Trophoblast cell (in vitro differentiated cells and primary cell): ENCODE measurements at regions not wholly inside any gene's neighbourhood (a gene's known extent, or its start where the extent isn't known, plus 50 kb on each side); places are given as distances from the start of the nearest gene placed in this dataset.

ENCODE experiments used
- DNase-seq, 2 donors: peaks; one replicate each; pipeline ENCODE4 v3.0.0-alpha.2; 2016
- H2AFZ ChIP-seq: 2 replicates; pipeline ENCODE4 v1.6.1; 2013; ENCODE audit warnings: low read length, moderate library complexity, mild to moderate bottlenecking; ENCODE audit not compliant: insufficient read depth, poor library complexity
- H2AK5ac ChIP-seq: 2 replicates; pipeline ENCODE4 v1.6.1; 2013; ENCODE audit warnings: mild to moderate bottlenecking, low read length
- H2BK120ac ChIP-seq: 2 replicates; pipeline ENCODE4 v1.6.1; 2013; ENCODE audit warnings: low read length, mild to moderate bottlenecking, moderate library complexity; ENCODE audit not compliant: insufficient read depth, poor library complexity
- H2BK12ac ChIP-seq: 2 replicates; pipeline ENCODE4 v1.6.1; 2013; ENCODE audit warnings: mild to moderate bottlenecking, low read length, moderate library complexity
- H2BK5ac ChIP-seq: 2 replicates; pipeline ENCODE4 v1.6.1; 2013; ENCODE audit warnings: low read length, low read depth, moderate library complexity, mild to moderate bottlenecking; ENCODE audit not compliant: poor library complexity
- H3K14ac ChIP-seq: 2 replicates; pipeline ENCODE4 v1.6.1; 2013; ENCODE audit warnings: mild to moderate bottlenecking, low read length
- H3K18ac ChIP-seq: 2 replicates; pipeline ENCODE4 v1.6.1; 2013; ENCODE audit warnings: mild to moderate bottlenecking, low read length
- H3K23ac ChIP-seq: 2 replicates; pipeline ENCODE4 v1.6.1; 2013; ENCODE audit warnings: low read length
- H3K27ac ChIP-seq: 2 replicates; pipeline ENCODE4 v1.5.1; 2013; ENCODE audit warnings: low read depth, mild to moderate bottlenecking, inconsistent platforms, low read length, moderate library complexity
- H3K27me3 ChIP-seq: 2 replicates; pipeline ENCODE4 v1.6.1; 2013; ENCODE audit warnings: inconsistent platforms, mild to moderate bottlenecking, low read length, moderate library complexity; ENCODE audit not compliant: insufficient read depth
- H3K36me3 ChIP-seq, 2 experiments: 1 replicate in 1 of 2; 2 replicates in 1 of 2; pipeline ENCODE4 v1.6.1; 2013; ENCODE audit warnings: low read length in 2 of 2, mild to moderate bottlenecking in 2 of 2, moderate library complexity in 1 of 2; ENCODE audit not compliant: insufficient read depth in 2 of 2, control insufficient read depth in 1 of 2
- H3K4ac ChIP-seq: 2 replicates; pipeline ENCODE4 v1.6.1; 2013; ENCODE audit warnings: low read depth, mild to moderate bottlenecking, low read length, moderate library complexity
- H3K4me1 ChIP-seq, 2 experiments: 1 replicate in 1 of 2; 2 replicates in 1 of 2; pipeline ENCODE4 v1.6.1; 2013; ENCODE audit warnings: low read length in 2 of 2, mild to moderate bottlenecking in 2 of 2, moderate library complexity in 1 of 2; ENCODE audit not compliant: insufficient read depth in 2 of 2, control insufficient read depth in 1 of 2
- H3K4me2 ChIP-seq: 2 replicates; pipeline ENCODE4 v1.6.1; 2013; ENCODE audit warnings: inconsistent platforms, mild to moderate bottlenecking, low read length, moderate library complexity
- H3K4me3 ChIP-seq: 2 replicates; pipeline ENCODE4 v1.5.1; 2013; ENCODE audit warnings: mild to moderate bottlenecking, low read depth, low read length, inconsistent platforms
- H3K79me1 ChIP-seq: one replicate; pipeline ENCODE4 v1.6.1; 2013; ENCODE audit warnings: low read length
- H3K79me2 ChIP-seq: 2 replicates; pipeline ENCODE4 v1.6.1; 2013; ENCODE audit warnings: low read length, mild to moderate bottlenecking; ENCODE audit not compliant: control insufficient read depth, insufficient read depth, poor library complexity
- H3K9ac ChIP-seq: 2 replicates; pipeline ENCODE4 v1.6.1; 2013; ENCODE audit warnings: mild to moderate bottlenecking, low read length
- H3K9me3 ChIP-seq: 2 replicates; pipeline ENCODE4 v1.6.1; 2013; ENCODE audit warnings: low read depth, mild to moderate bottlenecking, control low read depth, inconsistent platforms, low read length; ENCODE audit not compliant: insufficient read depth
- H4K12ac ChIP-seq: 2 replicates; pipeline ENCODE4 v1.6.1; 2013; ENCODE audit warnings: low read depth, mild to moderate bottlenecking, low read length, moderate library complexity
- H4K8ac ChIP-seq: 2 replicates; pipeline ENCODE4 v1.6.1; 2013; ENCODE audit warnings: low read depth, mild to moderate bottlenecking, low read length, moderate library complexity
- H4K91ac ChIP-seq: one replicate; pipeline ENCODE4 v1.6.1; 2013; ENCODE audit warnings: low read depth, mild to moderate bottlenecking, low read length, moderate library complexity
- WGBS: extraction: QIAGEN DNeasy Blood & Tissue Kit; methylation state at CpG from one replicate; pipeline ENCODE4 v1.1.7; 2013; ENCODE audit warnings: missing lambda C conversion rate; ENCODE audit not compliant: insufficient read length, insufficient coverage; ENCODE audit errors: extremely low coverage; 5-methylcytosine and 5-hydroxymethylcytosine counted together

DNA sequence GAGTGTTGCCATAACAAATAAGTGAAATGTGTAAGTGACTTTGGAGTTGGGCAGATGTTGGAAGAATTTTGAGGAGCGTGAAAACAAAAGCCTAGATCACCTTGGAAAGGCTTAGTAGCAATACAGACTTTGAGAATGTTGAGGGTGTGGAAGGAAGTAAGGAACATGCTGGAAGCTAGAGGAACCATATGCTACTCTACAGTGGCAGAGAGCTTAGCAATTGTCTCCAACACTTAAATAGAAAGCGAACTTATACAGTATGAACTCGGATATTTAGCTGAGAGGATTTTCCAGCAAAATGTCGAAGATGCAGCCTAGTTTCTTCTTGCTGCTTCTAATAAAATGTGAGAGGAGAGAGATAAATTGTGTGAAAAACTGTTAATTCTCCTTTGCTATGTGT lies 271.2 kb downstream of the ADRA2A start:
- Histone ChIP-seq H3K4me3 (no peak overlapping the region), H2AK5ac (no peak overlapping the region), H3K14ac (no peak overlapping the region), H2BK5ac (no peak overlapping the region), H3K9me3 (no peaks in the 10 kb centered on the region), H4K91ac (no peak overlapping the region), H3K27me3 (no peaks in the 10 kb centered on the region), H3K27ac (no peak overlapping the region), H2AFZ (no peak overlapping the region), H3K23ac (no peak overlapping the region), H3K9ac (no peak overlapping the region), H3K4ac (no peak overlapping the region), H3K36me3 (no peaks in the 10 kb centered on the region), H3K79me1 (no peaks in the 10 kb centered on the region), H3K18ac (no peak overlapping the region), H4K12ac (no peak overlapping the region), H2BK12ac (no peak overlapping the region), H2BK120ac (no peak overlapping the region), H3K4me1 (no peaks in the 10 kb centered on the region), H4K8ac (no peak overlapping the region), H3K79me2 (no peaks in the 10 kb centered on the region), H3K4me2 (no peak overlapping the region)
- no peak for DNase-seq
- WGBS: no CpG with 5 or more reads among the region's 4 CpGs

DNA sequence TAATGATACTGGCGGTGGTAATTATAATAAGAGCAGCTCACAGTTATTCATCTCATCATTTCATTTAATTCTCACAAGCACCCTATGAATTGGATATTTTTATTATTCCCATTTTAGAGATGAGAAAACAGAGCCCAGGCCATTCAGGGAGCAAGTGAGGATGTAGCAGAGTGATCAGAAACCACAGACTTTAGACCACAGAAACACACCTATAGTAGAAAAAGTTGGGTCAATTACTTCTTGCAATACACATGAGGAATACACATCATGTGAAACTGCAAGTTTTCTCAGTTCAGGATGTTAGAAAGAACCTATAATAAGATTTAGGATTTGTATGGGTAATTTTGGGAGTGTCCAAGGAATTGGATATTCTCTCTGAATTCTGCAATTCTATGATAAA lies 278.0 kb downstream of the ADRA2A start:
- Histone ChIP-seq H3K14ac (no peak overlapping the region), H3K79me2 (no peaks in the 10 kb centered on the region), H4K12ac (no peak overlapping the region)

DNA sequence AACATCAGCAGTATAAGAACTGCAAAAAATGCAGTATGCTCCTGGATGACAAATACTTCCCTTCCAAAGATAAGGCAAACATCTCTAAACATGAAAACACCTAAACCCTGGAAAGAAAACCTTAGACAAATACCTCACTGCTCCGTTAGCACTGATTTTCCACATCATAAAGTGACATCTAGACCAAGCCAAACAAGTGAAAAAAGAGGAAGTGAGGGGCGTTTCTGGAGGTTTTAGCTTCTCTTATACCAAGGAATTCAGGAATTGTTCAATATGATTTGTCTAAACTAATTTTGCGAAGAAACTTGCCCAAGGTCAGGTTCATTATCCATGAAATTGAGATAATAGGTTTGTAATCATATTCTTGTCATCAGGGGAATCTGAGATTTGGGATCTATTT lies 279.7 kb downstream of the ADRA2A start:
- H2AK5ac ChIP-seq: no peak overlapping the region
- H4K8ac ChIP-seq: no peak overlapping the region
- H4K12ac ChIP-seq: no peak overlapping the region
- no peak overlapping the region for H3K4ac ChIP-seq
- H3K4me3 ChIP-seq: no peak overlapping the region
- H3K36me3 ChIP-seq: no peaks in the 10 kb centered on the region
- no peak overlapping the region for H2AFZ ChIP-seq
- no peak overlapping the region for H3K9ac ChIP-seq
- WGBS: no CpG with 5 or more reads among the region's 3 CpGs
- H3K79me2 ChIP-seq: no peaks in the 10 kb centered on the region
- H3K27ac ChIP-seq: no peak overlapping the region
- no peak overlapping the region for H3K4me2 ChIP-seq
- H3K23ac ChIP-seq: no peak overlapping the region
- no peaks in the 10 kb centered on the region for H3K27me3 ChIP-seq
- H3K9me3 ChIP-seq: no peaks in the 10 kb centered on the region
- H3K14ac ChIP-seq: no peak overlapping the region
- no peak overlapping the region for H2BK5ac ChIP-seq
- no peak overlapping the region for H2BK120ac ChIP-seq
- H3K79me1 ChIP-seq: no peaks in the 10 kb centered on the region
- no peak overlapping the region for H3K18ac ChIP-seq
- H2BK12ac ChIP-seq: no peak overlapping the region
- no peak overlapping the region for H4K91ac ChIP-seq
- no peak for DNase-seq
- no peaks in the 10 kb centered on the region for H3K4me1 ChIP-seq

More for the DNA sequence above, 278.0 kb downstream of the ADRA2A start:
- Histone ChIP-seq H3K4me3 (no peak overlapping the region), H3K36me3 (no peaks in the 10 kb centered on the region), H3K9me3 (no peaks in the 10 kb centered on the region), H3K9ac (no peak overlapping the region), H3K27me3 (no peaks in the 10 kb centered on the region), H3K23ac (no peak overlapping the region), H3K4me1 (no peaks in the 10 kb centered on the region), H4K91ac (no peak overlapping the region), H3K18ac (no peak overlapping the region), H2BK120ac (no peak overlapping the region), H4K8ac (no peak overlapping the region), H3K4me2 (no peak overlapping the region), H2BK5ac (no peak overlapping the region), H2AFZ (no peak overlapping the region), H2AK5ac (no peak overlapping the region), H3K4ac (no peak overlapping the region), H2BK12ac (no peak overlapping the region), H3K27ac (no peak overlapping the region), H3K79me1 (no peaks in the 10 kb centered on the region)
- no peak for DNase-seq
- no CpG with 5 or more reads among the region's 1 CpG for WGBS

DNA sequence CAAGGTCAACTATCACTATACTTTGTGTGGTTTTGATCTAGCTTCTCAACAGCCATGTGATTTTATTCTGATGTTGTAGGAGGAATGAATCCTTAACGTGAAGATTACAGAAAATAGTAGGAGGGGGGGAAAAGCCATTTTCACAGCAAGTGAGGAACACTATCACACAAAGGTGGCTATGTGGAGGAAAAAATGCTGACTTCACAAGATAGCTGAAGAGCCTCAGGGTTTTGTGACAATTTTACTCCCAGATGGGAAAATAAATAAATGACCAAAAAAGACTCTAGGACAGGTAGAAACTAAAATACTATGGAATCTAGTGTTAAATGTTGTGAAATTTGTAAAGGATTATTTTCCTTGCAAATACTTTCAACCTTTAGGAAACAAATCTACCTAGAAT lies 281.0 kb downstream of the ADRA2A start:
- Histone ChIP-seq H4K91ac (no peak overlapping the region), H3K27ac (no peak overlapping the region), H2AK5ac (no peak overlapping the region), H3K4ac (no peak overlapping the region), H3K9ac (no peak overlapping the region), H3K4me2 (no peak overlapping the region), H3K4me1 (no peaks in the 10 kb centered on the region), H3K18ac (no peak overlapping the region), H3K23ac (no peak overlapping the region), H4K12ac (no peak overlapping the region), H3K14ac (no peak overlapping the region), H3K79me2 (no peaks in the 10 kb centered on the region), H3K79me1 (no peaks in the 10 kb centered on the region), H2BK120ac (no peak overlapping the region), H4K8ac (no peak overlapping the region), H2BK5ac (no peak overlapping the region), H2BK12ac (no peak overlapping the region), H3K27me3 (no peaks in the 10 kb centered on the region), H2AFZ (no peak overlapping the region), H3K4me3 (no peak overlapping the region), H3K36me3 (no peaks in the 10 kb centered on the region), H3K9me3 (no peaks in the 10 kb centered on the region)
- WGBS: no CpG with 5 or more reads among the region's 1 CpG
- no peak for DNase-seq
